Left ventricle myocardium superior (tissue), 1 donor: ENCODE measurements at regions not wholly inside any gene's neighbourhood (a gene's known extent, or its start where the extent isn't known, plus 50 kb on each side); places are given as distances from the start of the nearest gene placed in this dataset.

Experiments used
- ATAC-seq: fragments of 200-7000 bp; cut with Tn5 transposase; one replicate; pipeline ENCODE4 v1.9.1; 2020; ENCODE audit warnings: mild to moderate bottlenecking, moderate library complexity
- DNase-seq: peaks from one replicate; pipeline ENCODE4 v3.0.0-alpha.2; 2020
- intact Hi-C: fragments of 100-400 bp; cut with micrococcal nuclease; formaldehyde crosslinking; loops from one replicate; pipeline ENCODE4 v1.11.0; 2022
- donor health status: DM: no; HTN: yes; CAD: no; lungs with severe emphysema.

DNA sequence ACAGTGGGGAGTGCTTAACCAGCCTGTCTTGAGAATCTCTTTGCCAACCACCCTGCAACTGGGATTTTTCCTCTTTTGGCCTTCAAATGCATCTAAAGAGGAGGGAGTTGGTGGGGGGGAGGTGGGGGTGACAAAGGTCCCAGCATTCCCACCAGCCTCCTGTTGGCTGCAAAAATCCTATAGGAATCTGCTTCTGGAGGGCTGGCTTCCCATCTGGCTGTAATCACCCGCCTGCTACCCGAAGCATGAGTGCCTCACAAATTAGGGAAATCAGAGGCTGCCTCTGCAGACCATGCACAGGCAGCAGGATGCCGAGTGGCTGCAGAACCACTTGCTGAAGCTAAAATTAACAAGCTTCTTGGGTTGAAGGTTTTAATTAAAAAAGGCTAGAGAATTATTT lies 73.9 kb upstream of the WSCD2 start:
- DNase-seq (no peak), ATAC-seq (no peak)
- intact Hi-C loops, result no loop called here

DNA sequence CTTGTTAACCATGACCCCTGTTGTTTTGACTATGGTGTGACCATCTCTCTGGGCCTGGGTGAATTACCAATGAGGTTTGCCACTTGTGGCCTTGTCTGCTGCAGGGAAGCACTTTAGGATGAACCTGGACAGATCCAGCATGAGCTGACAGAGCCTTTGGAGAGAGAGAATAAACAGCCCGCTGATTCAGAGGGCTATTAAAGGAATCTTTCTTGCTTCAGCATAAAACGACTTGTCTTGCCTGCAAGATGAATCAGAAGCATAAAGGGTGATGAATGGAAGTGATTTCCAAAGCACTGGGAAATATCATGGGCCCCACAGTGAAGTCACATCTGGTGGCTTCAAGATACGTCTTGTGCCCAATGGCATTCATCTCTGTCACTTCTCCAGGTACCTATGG lies 69.0 kb upstream of the WSCD2 start:
- ATAC-seq, result no peak
- intact Hi-C loops, result no loop called here
- no peak for DNase-seq

- no peak for DNase-seq
- intact Hi-C loops, result no loop called here
- no peak for ATAC-seq
Observed at GRCh38 chr12:108060903-108061302, 68.2 kb upstream of the WSCD2 start.

GRCh38 chr12:108063192-108063591 lies 65.9 kb upstream of the WSCD2 start:
- ATAC-seq, result no peak
- DNase-seq, result no peak
- intact Hi-C loops, result no loop called here

DNA sequence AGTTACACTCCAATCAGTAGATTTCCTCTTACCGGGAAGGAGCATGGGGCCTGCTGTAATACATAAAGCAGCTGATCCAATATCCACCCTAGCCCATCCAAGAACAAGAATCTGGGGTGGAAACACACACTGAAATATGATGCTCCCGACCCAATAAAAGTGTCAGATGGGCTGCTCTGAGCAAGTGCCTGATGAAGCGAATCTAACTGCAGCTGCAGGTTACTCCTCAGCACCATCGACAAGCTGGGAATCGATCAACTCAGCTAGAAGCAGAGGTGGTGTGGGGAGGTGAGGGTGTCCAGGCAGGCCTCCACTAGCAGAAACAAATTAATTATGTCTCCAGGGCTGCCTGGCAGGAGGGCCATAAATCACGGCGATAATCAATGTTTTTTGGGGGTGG lies 64.0 kb upstream of the WSCD2 start:
- intact Hi-C loops, result no loop called here
- no peak for ATAC-seq
- no peak for DNase-seq

DNA sequence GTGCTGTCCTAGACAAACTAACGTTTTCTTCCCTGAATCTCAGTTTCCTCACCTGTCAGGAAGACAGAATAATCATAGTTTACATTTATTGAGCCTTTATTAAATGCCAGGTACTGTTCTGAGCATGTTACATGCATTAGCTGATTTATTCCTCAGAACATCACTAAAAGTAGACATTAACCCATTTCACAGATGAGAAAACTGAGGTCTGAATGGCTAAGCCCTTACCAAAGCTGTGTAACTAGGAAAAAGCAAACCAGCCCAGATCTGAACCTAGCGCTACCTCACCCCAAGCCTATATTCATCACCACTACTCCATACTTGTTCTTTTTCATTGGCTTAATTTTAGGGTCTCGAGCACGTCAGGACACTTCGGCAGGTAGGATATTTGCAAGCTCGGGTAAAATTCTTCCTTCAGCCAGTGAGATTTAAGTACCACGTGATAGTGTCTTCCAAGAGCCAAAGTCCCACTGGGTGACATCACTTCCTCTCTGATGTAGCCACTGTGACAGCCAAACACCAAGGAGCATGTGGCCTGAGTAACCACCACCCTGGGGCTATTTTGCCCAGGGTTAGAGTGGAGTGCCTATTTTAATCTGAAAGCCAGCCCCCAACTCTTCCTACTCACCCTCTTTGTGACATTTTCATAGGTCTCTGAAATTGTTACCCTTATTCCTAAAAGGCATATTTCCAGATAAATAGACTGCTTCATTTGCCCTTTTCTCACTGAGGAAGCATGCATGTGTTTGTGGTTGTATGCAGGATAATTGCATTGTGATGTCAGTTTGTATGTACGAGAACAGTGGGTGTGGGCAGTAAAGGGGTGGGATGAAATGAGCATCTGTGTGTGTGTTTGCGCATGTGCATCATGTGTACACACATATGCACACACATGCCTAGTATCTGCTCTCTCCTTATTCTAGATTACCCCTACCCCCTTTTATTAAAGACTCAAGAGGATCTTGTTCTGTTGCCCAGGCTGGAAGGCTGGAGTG lies 62.2 kb upstream of the WSCD2 start:
- DNase-seq (no peak), ATAC-seq (no peak)
- intact Hi-C loops, result no loop called here

GRCh38 chr12:108069651-108070165 lies 59.4 kb upstream of the WSCD2 start:
- DNase-seq (no peak), ATAC-seq (no peak)
- intact Hi-C loops, result no loop called here

- DNase-seq (no peak), ATAC-seq (no peak)
- intact Hi-C loops, result no loop called here
Observed at GRCh38 chr12:108075561-108075960, 53.5 kb upstream of the WSCD2 start.

DNA sequence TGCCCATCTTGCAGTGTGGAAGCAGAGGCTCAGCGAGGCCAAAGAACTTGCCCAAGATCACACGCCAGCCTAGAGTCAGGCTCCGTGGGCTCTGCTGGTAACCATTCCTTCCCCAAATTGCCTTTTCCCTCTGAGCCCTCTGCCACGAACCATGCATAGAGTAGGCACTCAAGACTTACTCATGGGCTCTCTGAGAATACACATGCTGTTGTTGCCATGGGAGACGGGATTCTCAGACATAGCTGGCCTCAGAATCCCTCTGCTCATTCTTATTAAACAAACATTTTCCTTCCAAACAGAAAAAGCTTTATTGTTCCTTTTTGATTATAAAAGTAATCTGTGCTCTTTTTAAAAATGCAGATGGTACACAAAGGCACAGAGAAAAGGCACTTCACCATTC lies 52.5 kb upstream of the WSCD2 start:
- no peak for ATAC-seq
- intact Hi-C loops, result no loop called here
- no peak for DNase-seq

DNA sequence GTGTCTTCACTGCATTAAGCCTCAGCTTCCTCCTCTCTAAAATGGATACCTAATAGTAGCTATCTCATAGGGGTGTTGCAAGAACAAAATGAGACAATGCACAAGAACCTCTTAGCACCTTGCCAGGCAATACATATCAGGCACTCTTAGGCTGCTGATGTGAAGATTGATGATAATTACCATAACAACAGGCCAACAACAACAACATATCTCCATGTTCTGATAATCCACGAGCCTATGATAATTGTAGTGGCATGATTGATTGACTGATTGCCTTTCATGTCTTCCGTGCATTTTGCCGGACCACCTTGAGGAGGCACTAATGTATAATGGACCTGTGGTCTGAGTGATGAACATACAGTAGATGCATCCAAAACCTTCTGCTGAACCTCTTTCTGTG lies 50.7 kb upstream of the WSCD2 start:
- no peak for ATAC-seq
- intact Hi-C loops, result no loop called here
- DNase-seq, result no peak
